ENCODE measurements at regions not wholly inside any gene's neighbourhood (a gene's known extent, or its start where the extent isn't known, plus 50 kb on each side); places are given as distances from the start of the nearest gene placed in this dataset.

- DNase-seq = no peak
Observed at GRCh38 chr2:104465981-104466380, 387.9 kb upstream of the POU3F3 start.

- DNase-seq = no peak
Observed at GRCh38 chr2:104468846-104469245, 385.1 kb upstream of the POU3F3 start.

- DNase-seq = no peak
Observed at GRCh38 chr2:104472076-104472475, 381.8 kb upstream of the POU3F3 start.

GRCh38 chr2:104473546-104473945 lies 380.4 kb upstream of the POU3F3 start:
- no peak for DNase-seq

- no peak for DNase-seq
Observed at GRCh38 chr2:104474716-104475115, 379.2 kb upstream of the POU3F3 start.

GRCh38 chr2:104476075-104476474 lies 377.8 kb upstream of the POU3F3 start:
- no peak for DNase-seq

- no peak for DNase-seq
Observed at GRCh38 chr2:104476563-104476988, 377.3 kb upstream of the POU3F3 start.

- DNase-seq = no peak
Observed at GRCh38 chr2:104481341-104481740, 372.6 kb upstream of the POU3F3 start.

- DNase-seq = no peak
Observed at GRCh38 chr2:104487366-104487765, 366.5 kb upstream of the POU3F3 start.

GRCh38 chr2:104493698-104494097 lies 360.2 kb upstream of the POU3F3 start:
- no peak for DNase-seq

- no peak for DNase-seq
Observed at GRCh38 chr2:104501342-104501741, 352.6 kb upstream of the POU3F3 start.

- DNase-seq = no peak
Observed at GRCh38 chr2:104501929-104502328, 352.0 kb upstream of the POU3F3 start.

GRCh38 chr2:104502901-104503300 lies 351.0 kb upstream of the POU3F3 start:
- DNase-seq = no peak

- DNase-seq = no peak
Observed at GRCh38 chr2:104504331-104505073, 349.4 kb upstream of the POU3F3 start.

- DNase-seq = no peak
Observed at GRCh38 chr2:104518256-104518655, 335.7 kb upstream of the POU3F3 start.

- DNase-seq = no peak
Observed at GRCh38 chr2:104521247-104521646, 332.7 kb upstream of the POU3F3 start.

GRCh38 chr2:104523921-104524320 lies 330.0 kb upstream of the POU3F3 start:
- DNase-seq = no peak

GRCh38 chr2:104528101-104528500 lies 325.8 kb upstream of the POU3F3 start:
- peak; percentile 43 for DNase-seq

GRCh38 chr2:104531122-104531521 lies 322.8 kb upstream of the POU3F3 start:
- no peak for DNase-seq

- DNase-seq = no peak
Observed at GRCh38 chr2:104537116-104537515, 316.8 kb upstream of the POU3F3 start.

- no peak for DNase-seq
Observed at GRCh38 chr2:104538077-104538476, 315.8 kb upstream of the POU3F3 start.

- no peak for DNase-seq
Observed at GRCh38 chr2:104539649-104540048, 314.3 kb upstream of the POU3F3 start.

GRCh38 chr2:104545055-104545454 lies 308.9 kb upstream of the POU3F3 start:
- DNase-seq = no peak

GRCh38 chr2:104546537-104546936 lies 307.4 kb upstream of the POU3F3 start:
- DNase-seq = no peak

GRCh38 chr2:104547221-104547620 lies 306.7 kb upstream of the POU3F3 start:
- no peak for DNase-seq

All from femur (tissue), 1 donor.